ENCODE measurements at regions not wholly inside any gene's neighbourhood (a gene's known extent, or its start where the extent isn't known, plus 50 kb on each side); places are given as distances from the start of the nearest gene placed in this dataset.

GRCh38 chr20:56924292-56925081 lies 295.4 kb downstream of the TFAP2C start:
- H3K9me3 Mint-ChIP-seq = peaks cover 3% of the 10 kb centered on the region

GRCh38 chr20:56925082-56925830 lies 296.1 kb downstream of the TFAP2C start:
- peaks cover 16% of the 10 kb centered on the region for H3K4me1 Mint-ChIP-seq
- no peak for TF ChIP-seq CTCF (IDR thresholded peaks at IDR 0.05; ENCODE audit: unreplicated experiment in 3 of 3)
- peak overlapping the region; percentile 70 to 77 (median 75) for H3K4me3 Mint-ChIP-seq
- no peak overlapping the region for H3K27ac Mint-ChIP-seq
- peaks cover 100% of the 10 kb centered on the region for H3K27me3 Mint-ChIP-seq (ENCODE audit: low read depth)
- H3K9me3 Mint-ChIP-seq = peaks cover 3% of the 10 kb centered on the region
- no peaks in the 10 kb centered on the region for H3K36me3 Mint-ChIP-seq (ENCODE audit: low read depth)

More at GRCh38 chr20:56924292-56925081, 295.4 kb downstream of the TFAP2C start:
- Mint-ChIP-seq H3K4me3 (peak overlapping the region; percentile 54 to 77 (median 67)), H3K27ac (no peak overlapping the region), H3K4me1 (peaks cover 16% of the 10 kb centered on the region), H3K36me3 (ENCODE audit: low read depth) (no peaks in the 10 kb centered on the region), H3K27me3 (ENCODE audit: low read depth) (peaks cover 93% of the 10 kb centered on the region)
- TF ChIP-seq CTCF (IDR thresholded peaks at IDR 0.05; ENCODE audit: unreplicated experiment in 3 of 3) = no peak

GRCh38 chr20:56925831-56926170 lies 296.7 kb downstream of the TFAP2C start:
- H3K27ac Mint-ChIP-seq = no peak overlapping the region
- H3K27me3 Mint-ChIP-seq (ENCODE audit: low read depth) = peaks cover 100% of the 10 kb centered on the region
- no peak for TF ChIP-seq CTCF (IDR thresholded peaks at IDR 0.05; ENCODE audit: unreplicated experiment in 3 of 3)
- H3K9me3 Mint-ChIP-seq = peaks cover 3% of the 10 kb centered on the region
- H3K4me3 Mint-ChIP-seq = peak overlapping the region; percentile 57 to 77 (median 75)
- H3K36me3 Mint-ChIP-seq (ENCODE audit: low read depth) = no peaks in the 10 kb centered on the region
- peaks cover 16% of the 10 kb centered on the region for H3K4me1 Mint-ChIP-seq

GRCh38 chr20:56926501-56926900 lies 297.4 kb downstream of the TFAP2C start:
- TF ChIP-seq CTCF (IDR thresholded peaks at IDR 0.05; ENCODE audit: unreplicated experiment in 3 of 3) = no peak
- Mint-ChIP-seq H3K4me3 (peak overlapping the region in 2 of 3 experiments; percentile 40 to 57), H3K9me3 (peaks cover 3% of the 10 kb centered on the region), H3K36me3 (ENCODE audit: low read depth) (no peaks in the 10 kb centered on the region), H3K27ac (no peak overlapping the region), H3K4me1 (peaks cover 16% of the 10 kb centered on the region), H3K27me3 (ENCODE audit: low read depth) (peaks cover 100% of the 10 kb centered on the region)

- H3K27me3 Mint-ChIP-seq (ENCODE audit: low read depth) = peaks cover 100% of the 10 kb centered on the region
- no peak overlapping the region for H3K27ac Mint-ChIP-seq
- H3K4me1 Mint-ChIP-seq = peaks cover 16% of the 10 kb centered on the region
- no peak overlapping the region for H3K4me3 Mint-ChIP-seq
- H3K36me3 Mint-ChIP-seq (ENCODE audit: low read depth) = no peaks in the 10 kb centered on the region
- H3K9me3 Mint-ChIP-seq = peaks cover 3% of the 10 kb centered on the region
- TF ChIP-seq CTCF (IDR thresholded peaks at IDR 0.05; ENCODE audit: unreplicated experiment in 3 of 3) = no peak
Measured at GRCh38 chr20:56927127-56927526, 298.0 kb downstream of the TFAP2C start.

Measured in nephron (organoid).